Upper lobe of left lung (tissue), 6 donors: ENCODE measurements at regions not wholly inside any gene's neighbourhood (a gene's known extent, or its start where the extent isn't known, plus 50 kb on each side); places are given as distances from the start of the nearest gene placed in this dataset.

ENCODE experiments used
- ATAC-seq, 2 donors: fragments of 200-7000 bp; cut with Tn5 transposase; one replicate each; pipeline ENCODE4 v1.9.1; 2022; ENCODE audit warnings: mild to moderate bottlenecking in 2 of 2, moderate library complexity in 2 of 2; ENCODE audit not compliant: low FRiP score in 2 of 2
- DNase-seq, 2 donors: peaks; one replicate each; pipeline ENCODE4 v3.0.0-alpha.2; 2019 to 2020
- H3K27ac ChIP-seq, 4 donors: fragments of 200-600 bp; sonication (generic); one replicate each; pipeline ENCODE4 v1.5.1; 2016 to 2019
- H3K27me3 ChIP-seq, 4 donors: fragments of 200-600 bp; sonication (generic); one replicate each; pipeline ENCODE4 v1.5.1; 2017 to 2019
- H3K36me3 ChIP-seq, 4 donors: fragments of 200-600 bp; sonication (generic); one replicate each; pipeline ENCODE4 v1.5.1; 2016 to 2019
- H3K4me1 ChIP-seq, 4 donors: fragments of 200-600 bp; sonication (generic); one replicate each; pipeline ENCODE4 v1.5.1; 2018 to 2019
- H3K4me3 ChIP-seq, 4 donors: fragments of 200-600 bp; sonication (generic); one replicate each; pipeline ENCODE4 v1.5.1; 2017 to 2019; ENCODE audit warnings: mild to moderate bottlenecking in 2 of 4, moderate library complexity in 1 of 4
- H3K9me3 ChIP-seq, 4 donors: fragments of 200-600 bp; sonication (generic); one replicate each; pipeline ENCODE4 v1.5.1; 2018 to 2019
- EP300 ChIP-seq, 4 donors: sonication (generic); formaldehyde crosslinking; IDR thresholded peaks; one replicate each; pipeline ENCODE4 v1.5.1; 2017; ENCODE audit warnings: antibody characterized with exemption in 4 of 4, control low read depth in 2 of 4
- POLR2A ChIP-seq, 4 donors: fragments of 450-650 bp; IDR thresholded peaks; one replicate each; pipeline ENCODE4 v1.5.1; 2016 to 2017; ENCODE audit warnings: antibody characterized with exemption in 4 of 4, mild to moderate bottlenecking in 2 of 4
- POLR2AphosphoS5 ChIP-seq, 2 donors: sonication (generic); formaldehyde crosslinking; IDR thresholded peaks; one replicate each; pipeline ENCODE4 v1.5.1; 2017; ENCODE audit warnings: antibody characterized with exemption in 2 of 2
- WGBS, 2 donors: methylation state at CpG; one replicate each; pipeline ENCODE4 v1.1.5; 2017 to 2018; 5-methylcytosine and 5-hydroxymethylcytosine counted together
- TF ChIP-seq, protein P1 (sequence below), 6 experiments: fragments of 450-650 bp in 4 of 6; fragments of 200-600 bp in 2 of 6; sonication (generic) in 2 of 6; IDR thresholded peaks; one replicate each; pipeline ENCODE4 v1.5.1; 2016 to 2019; ENCODE audit warnings: antibody characterized with exemption in 6 of 6
- donor health status: DM: no; HTN: no; CAD: no; lungs with moderate emphysema.
- donor health status: DM: no; HTN: yes; CAD: no; lungs with severe emphysema.

GRCh38 chr5:116813356-116813755, 238.7 kb upstream of the SEMA6A start:
- WGBS, 2 donors: 90 to 98% methylated on average over 2 of the region's 2 CpGs
- TF ChIP-seq POLR2A (IDR thresholded peaks at IDR 0.05) (no peak), POLR2AphosphoS5 (IDR thresholded peaks at IDR 0.05) (no peak), EP300 (IDR thresholded peaks at IDR 0.05) (no peak)
- TF ChIP-seq, protein P1, sequence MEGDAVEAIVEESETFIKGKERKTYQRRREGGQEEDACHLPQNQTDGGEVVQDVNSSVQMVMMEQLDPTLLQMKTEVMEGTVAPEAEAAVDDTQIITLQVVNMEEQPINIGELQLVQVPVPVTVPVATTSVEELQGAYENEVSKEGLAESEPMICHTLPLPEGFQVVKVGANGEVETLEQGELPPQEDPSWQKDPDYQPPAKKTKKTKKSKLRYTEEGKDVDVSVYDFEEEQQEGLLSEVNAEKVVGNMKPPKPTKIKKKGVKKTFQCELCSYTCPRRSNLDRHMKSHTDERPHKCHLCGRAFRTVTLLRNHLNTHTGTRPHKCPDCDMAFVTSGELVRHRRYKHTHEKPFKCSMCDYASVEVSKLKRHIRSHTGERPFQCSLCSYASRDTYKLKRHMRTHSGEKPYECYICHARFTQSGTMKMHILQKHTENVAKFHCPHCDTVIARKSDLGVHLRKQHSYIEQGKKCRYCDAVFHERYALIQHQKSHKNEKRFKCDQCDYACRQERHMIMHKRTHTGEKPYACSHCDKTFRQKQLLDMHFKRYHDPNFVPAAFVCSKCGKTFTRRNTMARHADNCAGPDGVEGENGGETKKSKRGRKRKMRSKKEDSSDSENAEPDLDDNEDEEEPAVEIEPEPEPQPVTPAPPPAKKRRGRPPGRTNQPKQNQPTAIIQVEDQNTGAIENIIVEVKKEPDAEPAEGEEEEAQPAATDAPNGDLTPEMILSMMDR (IDR thresholded peaks at IDR 0.05): no peak
- ATAC-seq (no peak), DNase-seq (no peak)
- no peak overlapping the region for H3K4me3 ChIP-seq
- H3K36me3 ChIP-seq: no peaks in the 10 kb centered on the region
- H3K27ac ChIP-seq: no peak overlapping the region
- no peaks in the 10 kb centered on the region for H3K4me1 ChIP-seq
- H3K9me3 ChIP-seq: no peaks in the 10 kb centered on the region
- H3K27me3 ChIP-seq: no peaks in the 10 kb centered on the region

GRCh38 chr5:116810951-116811350, 236.3 kb upstream of the SEMA6A start:
- Histone ChIP-seq H3K36me3 (no peaks in the 10 kb centered on the region), H3K27me3 (no peaks in the 10 kb centered on the region), H3K4me1 (no peaks in the 10 kb centered on the region), H3K9me3 (no peaks in the 10 kb centered on the region), H3K27ac (no peak overlapping the region), H3K4me3 (no peak overlapping the region)
- no peak for ATAC-seq
- no peak for TF ChIP-seq EP300 (IDR thresholded peaks at IDR 0.05)
- TF ChIP-seq, protein P1 (IDR thresholded peaks at IDR 0.05): no peak
- no peak for DNase-seq
- WGBS, 2 donors: 76 to 78% methylated on average over 2 of the region's 2 CpGs

DNA sequence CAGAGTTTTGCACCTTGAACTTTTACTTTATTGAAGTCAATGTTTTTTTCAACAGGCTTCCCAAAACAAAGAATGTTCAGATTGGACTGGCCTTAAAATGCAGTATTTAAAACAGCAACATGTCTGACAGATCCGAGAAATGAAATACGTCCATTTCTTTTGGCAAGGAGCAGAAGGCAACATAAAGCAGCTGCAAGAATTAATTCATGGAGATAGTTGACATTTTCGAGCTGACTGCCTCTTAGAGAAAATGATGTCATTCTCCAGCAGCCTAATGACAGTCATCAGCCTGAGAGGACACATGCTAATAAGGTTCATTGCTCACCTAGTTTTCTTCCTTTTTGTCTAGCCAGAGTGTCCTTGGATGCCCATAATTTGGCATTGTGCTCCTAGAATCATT, 232.2 kb upstream of the SEMA6A start:
- Histone ChIP-seq H3K4me1 (no peaks in the 10 kb centered on the region), H3K9me3 (no peaks in the 10 kb centered on the region), H3K4me3 (no peak overlapping the region), H3K27me3 (no peaks in the 10 kb centered on the region), H3K36me3 (no peaks in the 10 kb centered on the region), H3K27ac (no peak overlapping the region)
- WGBS, 2 donors: 73 to 79% methylated on average over 3 of the region's 3 CpGs
- DNase-seq (no peak), ATAC-seq (no peak)
- no peak for TF ChIP-seq POLR2AphosphoS5 (IDR thresholded peaks at IDR 0.05)
- TF ChIP-seq POLR2A (IDR thresholded peaks at IDR 0.05): no peak
- TF ChIP-seq EP300 (IDR thresholded peaks at IDR 0.05): no peak

GRCh38 chr5:116799401-116799800, 224.8 kb upstream of the SEMA6A start:
- H3K4me3 ChIP-seq: no peak overlapping the region
- no peak for TF ChIP-seq EP300 (IDR thresholded peaks at IDR 0.05)
- TF ChIP-seq POLR2AphosphoS5 (IDR thresholded peaks at IDR 0.05): no peak
- no peak for TF ChIP-seq POLR2A (IDR thresholded peaks at IDR 0.05)
- TF ChIP-seq, protein P1 (IDR thresholded peaks at IDR 0.05): no peak
- no peaks in the 10 kb centered on the region for H3K4me1 ChIP-seq
- ATAC-seq: no peak
- no peaks in the 10 kb centered on the region for H3K36me3 ChIP-seq
- H3K9me3 ChIP-seq: no peaks in the 10 kb centered on the region
- no peaks in the 10 kb centered on the region for H3K27me3 ChIP-seq
- DNase-seq: peak in 1 of 2 donors; percentile 41
- H3K27ac ChIP-seq: no peak overlapping the region
- WGBS, 2 donors: 95 to 96% methylated on average over 3 of the region's 3 CpGs

GRCh38 chr5:116795189-116795588, 220.6 kb upstream of the SEMA6A start:
- whole genome bisulfite sequencing, 2 donors: 84 to 87% methylated on average over 2 of the region's 2 CpGs
- H3K27me3 ChIP-seq: no peaks in the 10 kb centered on the region
- H3K27ac ChIP-seq: no peak overlapping the region
- peaks cover 0 to under 1% (median 0%) of the 10 kb centered on the region in 4 donors for H3K9me3 ChIP-seq
- DNase-seq (no peak), ATAC-seq (no peak)
- no peaks in the 10 kb centered on the region for H3K4me1 ChIP-seq
- no peak overlapping the region for H3K4me3 ChIP-seq
- no peaks in the 10 kb centered on the region for H3K36me3 ChIP-seq
- TF ChIP-seq, protein P1 (IDR thresholded peaks at IDR 0.05): no peak
- TF ChIP-seq POLR2AphosphoS5 (IDR thresholded peaks at IDR 0.05) (no peak), POLR2A (IDR thresholded peaks at IDR 0.05) (no peak)
